BE2C (cell line): ENCODE measurements at regions not wholly inside any gene's neighbourhood (a gene's known extent, or its start where the extent isn't known, plus 50 kb on each side); places are given as distances from the start of the nearest gene placed in this dataset.

ENCODE experiments used
- DNase-seq: peaks from one replicate; pipeline ENCODE4 v3.0.0-alpha.2; 2020
- H3K27me3 ChIP-seq: fragments of 250-450 bp; sonication (Bioruptor Pico); 2 replicates; pipeline ENCODE4 v1.5.1; 2020; ENCODE audit warnings: mild to moderate bottlenecking
- H3K36me3 ChIP-seq: fragments of 250-450 bp; sonication (Bioruptor Pico); 2 replicates; pipeline ENCODE4 v1.5.1; 2020; ENCODE audit warnings: mild to moderate bottlenecking
- H3K4me1 ChIP-seq: fragments of 250-450 bp; sonication (Bioruptor Pico); 2 replicates; pipeline ENCODE4 v1.5.1; 2020
- H3K4me3 ChIP-seq: 2 replicates; pipeline ENCODE4 v1.5.1; 2011; ENCODE audit warnings: low read depth, low read length
- H3K9me3 ChIP-seq: fragments of 250-450 bp; sonication (Bioruptor Pico); 2 replicates; pipeline ENCODE4 v1.5.1; 2020
- CTCF ChIP-seq: IDR thresholded peaks from 2 replicates; pipeline ENCODE4 v1.5.1; 2012; ENCODE audit warnings: mild to moderate bottlenecking, low read depth, low read length

GRCh38 chr5:93307557-93307956 is 273.5 kb downstream of the NR2F1-AS1 start:
- no peak for DNase-seq
- H3K4me1 ChIP-seq = peaks cover 7% of the 10 kb centered on the region

GRCh38 chr5:93305984-93306383 is 275.0 kb downstream of the NR2F1-AS1 start:
- H3K9me3 ChIP-seq = no peaks in the 10 kb centered on the region
- H3K36me3 ChIP-seq = no peaks in the 10 kb centered on the region
- no peaks in the 10 kb centered on the region for H3K27me3 ChIP-seq
- TF ChIP-seq CTCF = no peak
- peaks cover 7% of the 10 kb centered on the region for H3K4me1 ChIP-seq
- DNase-seq = peak; percentile 12
- H3K4me3 ChIP-seq = peak overlapping the region; percentile 15; the same call in 1 of the 2 replicates

More at GRCh38 chr5:93307557-93307956, 273.5 kb downstream of the NR2F1-AS1 start:
- H3K27me3 ChIP-seq = no peaks in the 10 kb centered on the region
- no peak for TF ChIP-seq CTCF
- no peaks in the 10 kb centered on the region for H3K36me3 ChIP-seq
- no peak overlapping the region for H3K4me3 ChIP-seq
- no peaks in the 10 kb centered on the region for H3K9me3 ChIP-seq

GRCh38 chr5:93304456-93305250 is 276.4 kb downstream of the NR2F1-AS1 start:
- Histone ChIP-seq H3K4me3 (no peak overlapping the region), H3K36me3 (no peaks in the 10 kb centered on the region), H3K27me3 (no peaks in the 10 kb centered on the region), H3K9me3 (no peaks in the 10 kb centered on the region), H3K4me1 (peaks cover 7% of the 10 kb centered on the region)
- no peak for DNase-seq
- no peak for TF ChIP-seq CTCF

- DNase-seq = peak; percentile 18
- Histone ChIP-seq H3K27me3 (no peaks in the 10 kb centered on the region), H3K4me3 (no peak overlapping the region), H3K9me3 (no peaks in the 10 kb centered on the region), H3K4me1 (peaks cover 7% of the 10 kb centered on the region), H3K36me3 (no peaks in the 10 kb centered on the region)
- TF ChIP-seq CTCF = no peak
These were observed 277.7 kb downstream of the NR2F1-AS1 start for GRCh38 chr5:93303291-93303691.

GRCh38 chr5:93302711-93303110 is 278.3 kb downstream of the NR2F1-AS1 start:
- no peak for TF ChIP-seq CTCF
- no peaks in the 10 kb centered on the region for H3K9me3 ChIP-seq
- no peak for DNase-seq
- H3K4me3 ChIP-seq = no peak overlapping the region
- no peaks in the 10 kb centered on the region for H3K27me3 ChIP-seq
- H3K4me1 ChIP-seq = peaks cover 7% of the 10 kb centered on the region
- H3K36me3 ChIP-seq = no peaks in the 10 kb centered on the region

GRCh38 chr5:93300945-93301344 is 280.1 kb downstream of the NR2F1-AS1 start:
- H3K9me3 ChIP-seq = no peaks in the 10 kb centered on the region

More at GRCh38 chr5:93300945-93301344, 280.1 kb downstream of the NR2F1-AS1 start:
- Histone ChIP-seq H3K4me3 (no peak overlapping the region), H3K4me1 (peaks cover 5% of the 10 kb centered on the region), H3K27me3 (no peaks in the 10 kb centered on the region), H3K36me3 (no peaks in the 10 kb centered on the region)
- DNase-seq = no peak
- TF ChIP-seq CTCF = no peak
